ENCODE measurements at regions not wholly inside any gene's neighbourhood (a gene's known extent, or its start where the extent isn't known, plus 50 kb on each side); places are given as distances from the start of the nearest gene placed in this dataset.
A peak's percentile ranks its signal among the peaks of the same experiment; 100 is the strongest.
"Not testable (repeated sequence)": the region's sequence is repeated elsewhere in the genome, so short reads cannot be mapped to it uniquely, and the experiment has no call there.

- TF ChIP-seq POLR2A (IDR thresholded peaks at IDR 0.05; ENCODE audit: low read length) (no peak), GATA1 (IDR thresholded peaks at IDR 0.05; ENCODE audit: low read depth, low read length) (no peak)
- DNase-seq: peak; percentile 81 to 92
Measured at GRCh38 chr9:33623658-33624586, 99.9 kb downstream of the ANKRD18B start.

- DNase-seq: not testable (repeated sequence)
Measured at GRCh38 chr9:33628318-33628717, 104.3 kb downstream of the ANKRD18B start.

GRCh38 chr9:33628865-33629410, 104.9 kb downstream of the ANKRD18B start:
- TF ChIP-seq GATA1 (IDR thresholded peaks at IDR 0.05; ENCODE audit: low read depth, low read length) (no peak), POLR2A (IDR thresholded peaks at IDR 0.05; ENCODE audit: low read length) (no peak)
- no peak for DNase-seq

GRCh38 chr9:33633636-33634035, 109.6 kb downstream of the ANKRD18B start:
- TF ChIP-seq POLR2A (IDR thresholded peaks at IDR 0.05; ENCODE audit: low read length) (no peak), GATA1 (IDR thresholded peaks at IDR 0.05; ENCODE audit: low read depth, low read length) (no peak)
- no peak for DNase-seq

DNA sequence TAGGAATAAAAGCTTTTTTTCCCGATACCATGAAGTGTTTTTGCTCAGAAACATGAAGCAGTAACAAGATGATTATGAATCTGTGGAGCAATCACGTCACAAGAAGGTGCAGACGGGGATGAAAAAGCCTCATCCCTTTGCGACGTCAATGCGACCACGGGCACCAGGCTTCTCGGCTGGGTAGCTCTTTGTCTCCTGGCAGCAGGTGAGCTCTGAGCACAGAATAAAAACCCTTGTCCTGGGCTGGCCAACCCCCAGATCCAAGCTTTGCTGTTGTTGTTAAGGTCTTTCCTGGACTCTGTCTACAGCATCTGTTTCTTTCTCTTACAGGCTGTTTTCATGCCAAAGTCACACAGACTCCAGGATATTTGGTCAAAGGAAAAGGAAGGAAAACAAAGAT, 113.8 kb downstream of the ANKRD18B start:
- TF ChIP-seq POLR2A (IDR thresholded peaks at IDR 0.05; ENCODE audit: low read length) (no peak), GATA1 (IDR thresholded peaks at IDR 0.05; ENCODE audit: low read depth, low read length) (no peak)
- no peak for DNase-seq

GRCh38 chr9:33638391-33638915, 114.4 kb downstream of the ANKRD18B start:
- no peak for TF ChIP-seq GATA1 (IDR thresholded peaks at IDR 0.05; ENCODE audit: low read depth, low read length)
- TF ChIP-seq POLR2A (IDR thresholded peaks at IDR 0.05; ENCODE audit: low read length): no peak
- DNase-seq: no peak

GRCh38 chr9:33645706-33646105, 121.7 kb downstream of the ANKRD18B start:
- TF ChIP-seq GATA1 (IDR thresholded peaks at IDR 0.05; ENCODE audit: low read depth, low read length): no peak
- TF ChIP-seq POLR2A (IDR thresholded peaks at IDR 0.05; ENCODE audit: low read length): no peak
- no peak for DNase-seq

DNA sequence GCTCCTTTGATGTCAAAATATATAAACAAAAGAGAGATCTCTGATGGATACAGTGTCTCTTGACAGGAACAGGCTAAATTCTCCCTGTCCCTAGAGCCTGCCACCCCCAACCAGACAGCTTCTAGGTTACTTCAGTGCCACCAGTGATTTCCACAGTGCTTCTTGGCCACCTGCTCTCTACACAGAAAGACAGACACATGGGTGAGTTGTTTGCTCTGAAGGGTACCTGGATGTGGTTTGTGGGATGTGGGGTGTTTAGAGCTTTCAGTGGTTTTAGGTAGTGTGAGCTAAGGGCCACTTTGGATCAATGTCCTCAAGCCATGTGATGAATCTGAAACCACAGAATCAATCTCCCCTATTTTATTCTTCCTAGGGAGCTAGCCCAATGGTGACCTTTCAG, 125.4 kb downstream of the ANKRD18B start:
- TF ChIP-seq POLR2A (IDR thresholded peaks at IDR 0.05; ENCODE audit: low read length): no peak
- DNase-seq: no peak

GRCh38 chr9:33651125-33651524, 127.1 kb downstream of the ANKRD18B start:
- peak; percentile 7 to 16 for DNase-seq
- TF ChIP-seq POLR2A (IDR thresholded peaks at IDR 0.05; ENCODE audit: low read length) (no peak), GATA1 (IDR thresholded peaks at IDR 0.05; ENCODE audit: low read depth, low read length) (no peak)

DNA sequence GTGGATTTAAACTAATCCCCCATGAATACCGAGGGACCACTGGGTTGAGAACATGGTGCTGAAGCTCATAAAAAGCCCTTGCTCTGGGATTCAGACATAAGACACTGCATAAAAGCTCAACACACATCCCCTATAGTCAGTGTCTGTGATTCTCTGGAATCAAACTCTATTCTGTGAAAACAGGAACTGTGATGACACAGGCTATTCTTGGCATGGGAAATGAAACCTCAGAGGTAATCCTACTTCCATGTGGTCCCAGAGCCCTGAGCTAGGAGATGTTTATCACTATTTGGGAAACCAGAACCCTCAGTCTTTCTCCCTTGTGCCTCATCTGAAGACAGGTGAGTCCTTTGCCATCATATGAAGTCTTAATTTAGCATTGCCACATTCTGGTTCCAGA, 135.4 kb upstream of the PRSS3 start:
- DNase-seq: no peak
- TF ChIP-seq GATA1 (IDR thresholded peaks at IDR 0.05; ENCODE audit: low read depth, low read length) (no peak), POLR2A (IDR thresholded peaks at IDR 0.05; ENCODE audit: low read length) (no peak)

- TF ChIP-seq POLR2A (IDR thresholded peaks at IDR 0.05; ENCODE audit: low read length): no peak
- no peak for TF ChIP-seq GATA1 (IDR thresholded peaks at IDR 0.05; ENCODE audit: low read depth, low read length)
- DNase-seq: no peak
Measured at GRCh38 chr9:33660772-33661171, 134.6 kb upstream of the PRSS3 start.

- TF ChIP-seq POLR2A (IDR thresholded peaks at IDR 0.05; ENCODE audit: low read length): no peak
- TF ChIP-seq GATA1 (IDR thresholded peaks at IDR 0.05; ENCODE audit: low read depth, low read length): no peak
- no peak for DNase-seq
Measured at GRCh38 chr9:33661176-33661575, 134.2 kb upstream of the PRSS3 start.

GRCh38 chr9:33662871-33663270, 132.5 kb upstream of the PRSS3 start:
- DNase-seq: no peak
- TF ChIP-seq POLR2A (IDR thresholded peaks at IDR 0.05; ENCODE audit: low read length): no peak
- TF ChIP-seq GATA1 (IDR thresholded peaks at IDR 0.05; ENCODE audit: low read depth, low read length): no peak

DNA sequence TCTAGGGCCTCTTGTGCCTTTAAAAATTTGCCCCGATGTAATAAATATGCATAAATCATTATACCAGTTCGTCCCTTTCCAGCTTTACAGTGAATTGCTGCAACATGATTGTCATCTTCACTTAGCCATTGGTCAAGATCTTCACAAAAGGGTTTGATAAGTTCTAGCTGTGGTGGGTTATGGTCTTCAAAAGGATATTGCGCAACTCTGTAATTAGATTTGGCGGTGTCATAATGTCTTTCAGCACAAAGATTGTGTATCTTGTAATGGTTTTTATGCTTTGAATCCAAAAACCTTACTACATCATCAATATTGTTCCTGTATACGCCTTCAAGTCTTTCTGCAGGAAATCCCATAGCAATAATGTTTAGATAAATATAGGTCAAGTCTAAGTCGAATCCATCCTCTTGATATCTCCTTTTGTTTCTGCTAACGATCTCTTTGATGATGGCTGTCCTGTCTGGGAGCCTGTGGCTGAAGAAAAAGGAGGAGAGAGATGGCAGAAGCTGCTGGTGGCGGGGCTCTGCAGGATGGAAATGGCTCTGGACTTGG, 119.1 kb upstream of the PRSS3 start:
- not testable (repeated sequence) for DNase-seq

Data from erythroblast (primary cell).